SU-DHL-6 (cell line): ENCODE measurements at regions not wholly inside any gene's neighbourhood (a gene's known extent, or its start where the extent isn't known, plus 50 kb on each side); places are given as distances from the start of the nearest gene placed in this dataset.

Experiments used
- H2AFZ ChIP-seq: fragments of 200-600 bp; sonication (generic); 2 replicates; pipeline ENCODE4 v1.6.1; 2014; ENCODE audit warnings: low read depth, mild to moderate bottlenecking, moderate library complexity, mixed read lengths, antibody characterized with exemption, low read length; ENCODE audit not compliant: severe bottlenecking
- H3F3A ChIP-seq: fragments of 200-600 bp; shearing (Covaris generic); 2 replicates; pipeline ENCODE4 v1.6.0; 2016; ENCODE audit warnings: antibody characterized with exemption, mild to moderate bottlenecking; ENCODE audit not compliant: insufficient read depth
- H3K27ac ChIP-seq: fragments of 200-600 bp; sonication (generic); 2 replicates; pipeline ENCODE4 v1.5.1; 2016; ENCODE audit warnings: low read depth, mild to moderate bottlenecking, low read length, moderate library complexity, mixed read lengths
- H3K27me3 ChIP-seq: fragments of 200-600 bp; sonication (generic), shearing (Covaris generic); 2 replicates; pipeline ENCODE4 v1.6.0; 2014; ENCODE audit warnings: mild to moderate bottlenecking, low read length
- H3K36me3 ChIP-seq: fragments of 200-600 bp; sonication (generic); 2 replicates; pipeline ENCODE4 v1.6.1; 2014; ENCODE audit warnings: mild to moderate bottlenecking, low read length, mixed read lengths
- H3K4me2 ChIP-seq: fragments of 300-600, 200-600 bp; shearing (Covaris generic), sonication (generic); 2 replicates; pipeline ENCODE4 v1.6.0; 2014; ENCODE audit warnings: low read length, low read depth, mild to moderate bottlenecking; ENCODE audit not compliant: poor library complexity, severe bottlenecking
- H3K4me3 ChIP-seq: fragments of 200-600 bp; sonication (generic); 2 replicates; pipeline ENCODE4 v1.5.1; 2014; ENCODE audit warnings: antibody characterized with exemption, low read length, mild to moderate bottlenecking, mixed read lengths; ENCODE audit not compliant: insufficient read depth, poor library complexity, severe bottlenecking
- H3K79me2 ChIP-seq: fragments of 200-600 bp; sonication (generic); 2 replicates; pipeline ENCODE4 v1.6.1; 2014; ENCODE audit warnings: mild to moderate bottlenecking, low read length, moderate library complexity; ENCODE audit not compliant: insufficient read depth
- H3K9ac ChIP-seq: fragments of 200-600 bp; sonication (generic); 2 replicates; pipeline ENCODE4 v1.7.0; 2014; ENCODE audit warnings: mild to moderate bottlenecking, low read length
- H3K9me2 ChIP-seq: fragments of 200-600 bp; sonication (generic); replicated peaks from 2 replicates; pipeline ENCODE4 v1.6.1; 2014; ENCODE audit warnings: low read length; ENCODE audit not compliant: insufficient read depth
- H3K9me3 ChIP-seq: fragments of 200-600 bp; sonication (generic); 2 replicates; pipeline ENCODE4 v1.6.1; 2014; ENCODE audit warnings: low read length, mixed read lengths; ENCODE audit not compliant: insufficient read depth
- H4K20me1 ChIP-seq: fragments of 200-600 bp; sonication (generic); 2 replicates; pipeline ENCODE4 v1.6.1; 2014; ENCODE audit warnings: low read depth, mild to moderate bottlenecking, antibody characterized with exemption, low read length, moderate library complexity, mixed read lengths
- CTCF ChIP-seq: fragments of 200-600 bp; sonication (generic); IDR thresholded peaks from one replicate; pipeline ENCODE4 v1.5.1; 2017; ENCODE audit warnings: antibody characterized with exemption, mild to moderate bottlenecking, low read length, moderate library complexity; ENCODE audit not compliant: insufficient read depth, poor library complexity, severe bottlenecking
- EZH2phosphoT487 ChIP-seq: fragments of 200-600 bp; sonication (generic), shearing (Covaris generic); conservative IDR thresholded peaks from 2 replicates; pipeline ENCODE4 v1.6.1; 2018; ENCODE audit warnings: mild to moderate bottlenecking, antibody characterized with exemption, low read length, moderate library complexity, mixed read lengths

GRCh38 chr10:78582540-78582939 lies 486.2 kb upstream of the ZMIZ1 start:
- Histone ChIP-seq H3K4me2 (no peak overlapping the region), H3K4me3 (no peak overlapping the region), H2AFZ (no peak overlapping the region), H3K27me3 (no peaks in the 10 kb centered on the region), H3K79me2 (no peaks in the 10 kb centered on the region), H3K27ac (no peak overlapping the region), H3K9ac (no peak overlapping the region), H3F3A (no peaks in the 10 kb centered on the region), H3K9me3 (no peaks in the 10 kb centered on the region), H3K9me2 (no peaks in the 10 kb centered on the region), H4K20me1 (no peaks in the 10 kb centered on the region), H3K36me3 (no peaks in the 10 kb centered on the region)
- TF ChIP-seq CTCF, result no peak
- TF ChIP-seq EZH2phosphoT487, result no peak

GRCh38 chr10:78584266-78584665 lies 484.5 kb upstream of the ZMIZ1 start:
- TF ChIP-seq EZH2phosphoT487 (no peak), CTCF (no peak)
- Histone ChIP-seq H3K9me2 (no peaks in the 10 kb centered on the region), H3F3A (no peaks in the 10 kb centered on the region), H3K4me2 (no peak overlapping the region), H3K4me3 (no peak overlapping the region), H3K79me2 (no peaks in the 10 kb centered on the region), H3K27ac (no peak overlapping the region), H4K20me1 (no peaks in the 10 kb centered on the region), H3K9me3 (no peaks in the 10 kb centered on the region), H3K27me3 (no peaks in the 10 kb centered on the region), H2AFZ (no peak overlapping the region), H3K36me3 (no peaks in the 10 kb centered on the region), H3K9ac (no peak overlapping the region)

GRCh38 chr10:78584681-78585080 lies 484.1 kb upstream of the ZMIZ1 start:
- H3K27ac ChIP-seq, result no peak overlapping the region
- H3K36me3 ChIP-seq, result no peaks in the 10 kb centered on the region
- H3K27me3 ChIP-seq, result no peaks in the 10 kb centered on the region
- no peaks in the 10 kb centered on the region for H3K9me2 ChIP-seq
- H3F3A ChIP-seq, result no peaks in the 10 kb centered on the region
- no peak overlapping the region for H3K9ac ChIP-seq
- H2AFZ ChIP-seq, result no peak overlapping the region
- H4K20me1 ChIP-seq, result no peaks in the 10 kb centered on the region
- TF ChIP-seq EZH2phosphoT487 (no peak), CTCF (no peak)
- no peaks in the 10 kb centered on the region for H3K9me3 ChIP-seq
- no peak overlapping the region for H3K4me3 ChIP-seq
- H3K4me2 ChIP-seq, result no peak overlapping the region
- no peaks in the 10 kb centered on the region for H3K79me2 ChIP-seq

GRCh38 chr10:78585952-78586351 lies 482.8 kb upstream of the ZMIZ1 start:
- Histone ChIP-seq H3F3A (no peaks in the 10 kb centered on the region), H3K36me3 (no peaks in the 10 kb centered on the region), H3K9me3 (no peaks in the 10 kb centered on the region), H3K27ac (no peak overlapping the region), H3K79me2 (no peaks in the 10 kb centered on the region), H3K4me2 (no peak overlapping the region), H3K27me3 (no peaks in the 10 kb centered on the region), H2AFZ (no peak overlapping the region), H4K20me1 (no peaks in the 10 kb centered on the region), H3K9me2 (no peaks in the 10 kb centered on the region), H3K9ac (no peak overlapping the region), H3K4me3 (no peak overlapping the region)
- TF ChIP-seq CTCF (no peak), EZH2phosphoT487 (no peak)
